ENCODE measurements at regions not wholly inside any gene's neighbourhood (a gene's known extent, or its start where the extent isn't known, plus 50 kb on each side); places are given as distances from the start of the nearest gene placed in this dataset.

- peak; percentile 65 for DNase-seq (ENCODE audit: low read depth)
- no peak overlapping the region for H3K4me3 ChIP-seq (ENCODE audit: low read depth, low read length)
- no peak for TF ChIP-seq CTCF (IDR thresholded peaks at IDR 0.05; ENCODE audit: insufficient read depth, low read depth, low read length)
Observed at GRCh38 chr4:176920694-176921093, 128.0 kb upstream of the VEGFC start.

- no peak overlapping the region for H3K4me3 ChIP-seq (ENCODE audit: low read depth, low read length)
Observed at GRCh38 chr4:176921256-176921655, 128.5 kb upstream of the VEGFC start.

GRCh38 chr4:176924238-176924637, 131.5 kb upstream of the VEGFC start:
- TF ChIP-seq CTCF (IDR thresholded peaks at IDR 0.05; ENCODE audit: insufficient read depth, low read depth, low read length), result no peak
- no peak for DNase-seq (ENCODE audit: low read depth)
- no peak overlapping the region for H3K4me3 ChIP-seq (ENCODE audit: low read depth, low read length)

More at GRCh38 chr4:176921256-176921655, 128.5 kb upstream of the VEGFC start:
- DNase-seq (ENCODE audit: low read depth), result peak; percentile 47
- no peak for TF ChIP-seq CTCF (IDR thresholded peaks at IDR 0.05; ENCODE audit: insufficient read depth, low read depth, low read length)

- no peak overlapping the region for H3K4me3 ChIP-seq (ENCODE audit: low read depth, low read length)
- no peak for TF ChIP-seq CTCF (IDR thresholded peaks at IDR 0.05; ENCODE audit: insufficient read depth, low read depth, low read length)
- DNase-seq (ENCODE audit: low read depth), result no peak
Observed at GRCh38 chr4:176925962-176926361, 133.2 kb upstream of the VEGFC start.

GRCh38 chr4:176927117-176927516, 134.4 kb upstream of the VEGFC start:
- H3K4me3 ChIP-seq (ENCODE audit: low read depth, low read length), result no peak overlapping the region
- DNase-seq (ENCODE audit: low read depth), result no peak
- no peak for TF ChIP-seq CTCF (IDR thresholded peaks at IDR 0.05; ENCODE audit: insufficient read depth, low read depth, low read length)

GRCh38 chr4:176927664-176928063, 134.9 kb upstream of the VEGFC start:
- no peak for TF ChIP-seq CTCF (IDR thresholded peaks at IDR 0.05; ENCODE audit: insufficient read depth, low read depth, low read length)
- H3K4me3 ChIP-seq (ENCODE audit: low read depth, low read length), result no peak overlapping the region
- DNase-seq (ENCODE audit: low read depth), result peak; percentile 90

- no peak for TF ChIP-seq CTCF (IDR thresholded peaks at IDR 0.05; ENCODE audit: insufficient read depth, low read depth, low read length)
- DNase-seq (ENCODE audit: low read depth), result peak; percentile 28
- H3K4me3 ChIP-seq (ENCODE audit: low read depth, low read length), result no peak overlapping the region
Observed at GRCh38 chr4:176939445-176939844, 146.7 kb upstream of the VEGFC start.

Data from fibroblast of villous mesenchyme (primary cell).